ENCODE measurements at regions not wholly inside any gene's neighbourhood (a gene's known extent, or its start where the extent isn't known, plus 50 kb on each side); places are given as distances from the start of the nearest gene placed in this dataset.

DNA sequence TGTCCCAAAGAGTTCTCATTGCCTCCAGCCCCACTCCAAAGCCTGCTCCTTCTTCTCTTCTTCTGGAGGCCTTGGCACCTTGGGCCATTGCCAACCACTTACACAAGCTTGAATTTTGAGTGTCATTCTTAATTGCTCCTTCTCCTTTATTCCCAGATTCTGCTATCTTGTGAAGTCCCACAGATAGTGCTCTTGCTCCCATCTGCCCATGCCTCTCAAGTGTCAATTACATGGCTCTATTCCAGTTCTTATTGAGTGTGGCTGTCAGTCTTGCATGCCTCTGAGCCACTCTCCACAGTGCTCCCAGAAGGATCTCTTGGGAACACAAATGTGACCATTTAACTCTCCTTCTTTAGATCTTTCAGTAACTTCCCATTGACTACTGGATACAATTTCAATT, 117.3 kb upstream of the SFRP2 start:
- POLR2A ChIA-PET: no interaction called here
- DNase-seq (ENCODE audit: extremely low spot score): no peak
- TF ChIP-seq, protein P1, sequence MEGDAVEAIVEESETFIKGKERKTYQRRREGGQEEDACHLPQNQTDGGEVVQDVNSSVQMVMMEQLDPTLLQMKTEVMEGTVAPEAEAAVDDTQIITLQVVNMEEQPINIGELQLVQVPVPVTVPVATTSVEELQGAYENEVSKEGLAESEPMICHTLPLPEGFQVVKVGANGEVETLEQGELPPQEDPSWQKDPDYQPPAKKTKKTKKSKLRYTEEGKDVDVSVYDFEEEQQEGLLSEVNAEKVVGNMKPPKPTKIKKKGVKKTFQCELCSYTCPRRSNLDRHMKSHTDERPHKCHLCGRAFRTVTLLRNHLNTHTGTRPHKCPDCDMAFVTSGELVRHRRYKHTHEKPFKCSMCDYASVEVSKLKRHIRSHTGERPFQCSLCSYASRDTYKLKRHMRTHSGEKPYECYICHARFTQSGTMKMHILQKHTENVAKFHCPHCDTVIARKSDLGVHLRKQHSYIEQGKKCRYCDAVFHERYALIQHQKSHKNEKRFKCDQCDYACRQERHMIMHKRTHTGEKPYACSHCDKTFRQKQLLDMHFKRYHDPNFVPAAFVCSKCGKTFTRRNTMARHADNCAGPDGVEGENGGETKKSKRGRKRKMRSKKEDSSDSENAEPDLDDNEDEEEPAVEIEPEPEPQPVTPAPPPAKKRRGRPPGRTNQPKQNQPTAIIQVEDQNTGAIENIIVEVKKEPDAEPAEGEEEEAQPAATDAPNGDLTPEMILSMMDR (IDR thresholded peaks at IDR 0.05; ENCODE audit: control extremely low read depth, extremely low read depth, low read depth, missing control alignments): no peak
- CTCF ChIA-PET: interaction anchor here (1.1 to 1.3 kb wide), 2 partner anchors 12 to 13 kb away, joined by 3 read pairs; no protein-coding TSS in a partner anchor

DNA sequence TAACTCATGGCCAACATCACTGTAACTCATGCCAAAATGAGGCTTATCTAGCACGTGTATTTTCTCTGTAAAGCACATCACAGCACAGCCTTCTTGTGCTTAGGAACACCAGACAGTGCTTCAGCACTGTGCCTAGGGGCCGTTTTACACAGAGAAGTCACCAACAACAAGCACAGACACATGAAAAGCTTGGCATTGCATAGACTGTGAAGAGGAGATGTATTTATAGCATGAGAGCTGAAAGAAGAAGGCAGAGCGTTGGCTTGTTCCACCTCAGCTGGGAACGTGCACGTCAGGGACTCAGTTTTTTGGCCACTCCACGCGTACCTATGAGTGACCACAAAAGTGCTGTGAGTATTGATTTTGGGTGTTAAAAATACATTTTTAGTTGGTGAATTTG, 116.3 kb upstream of the SFRP2 start:
- TF ChIP-seq, protein P1 (IDR thresholded peaks at IDR 0.05; ENCODE audit: control extremely low read depth, extremely low read depth, low read depth, missing control alignments): no peak
- no peak for DNase-seq (ENCODE audit: extremely low spot score)
- ChIA-PET CTCF (no interaction called here), POLR2A (no interaction called here)

GRCh38 chr4:153904011-153904410, 115.1 kb upstream of the SFRP2 start:
- no peak for DNase-seq (ENCODE audit: extremely low spot score)
- ChIA-PET CTCF (interaction anchor here (0.6 kb wide), 1 partner anchor 11 kb away, joined by 3 read pairs; no protein-coding TSS in a partner anchor), POLR2A (no interaction called here)
- TF ChIP-seq, protein P1 (IDR thresholded peaks at IDR 0.05; ENCODE audit: control extremely low read depth, extremely low read depth, low read depth, missing control alignments): no peak

GRCh38 chr4:153901220-153901619, 112.3 kb upstream of the SFRP2 start:
- TF ChIP-seq, protein P1 (IDR thresholded peaks at IDR 0.05; ENCODE audit: control extremely low read depth, extremely low read depth, low read depth, missing control alignments): no peak
- no peak for DNase-seq (ENCODE audit: extremely low spot score)
- ChIA-PET CTCF (no interaction called here), POLR2A (no interaction called here)

GRCh38 chr4:153900426-153900825, 111.5 kb upstream of the SFRP2 start:
- TF ChIP-seq, protein P1 (IDR thresholded peaks at IDR 0.05; ENCODE audit: control extremely low read depth, extremely low read depth, low read depth, missing control alignments): no peak
- POLR2A ChIA-PET: no interaction called here

GRCh38 chr4:153890761-153891160, 101.9 kb upstream of the SFRP2 start:
- TF ChIP-seq, protein P1 (IDR thresholded peaks at IDR 0.05; ENCODE audit: control extremely low read depth, extremely low read depth, low read depth, missing control alignments): no peak
- POLR2A ChIA-PET: no interaction called here
- CTCF ChIA-PET: no interaction called here
- no peak for DNase-seq (ENCODE audit: extremely low spot score)

More at GRCh38 chr4:153900426-153900825, 111.5 kb upstream of the SFRP2 start:
- CTCF ChIA-PET: no interaction called here
- DNase-seq (ENCODE audit: extremely low spot score): no peak

DNA sequence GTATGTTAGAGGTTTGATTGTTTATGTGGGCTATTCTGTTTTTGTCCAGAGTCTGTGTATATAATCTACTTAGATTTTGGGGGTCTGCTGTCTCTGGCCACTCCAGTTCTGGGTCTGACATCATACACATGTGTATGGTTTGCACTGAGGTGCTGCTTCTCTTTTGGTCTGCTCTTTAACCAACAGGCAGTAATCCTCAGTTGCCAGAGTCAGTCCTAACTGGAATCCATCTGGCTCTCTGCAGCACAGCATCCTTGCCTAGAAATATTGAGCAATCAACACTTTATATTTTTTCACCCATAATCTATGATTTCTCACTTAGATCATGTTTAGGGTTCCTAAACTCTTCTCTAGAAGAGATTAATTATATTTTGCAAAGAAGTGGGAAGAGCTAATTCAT, 98.3 kb upstream of the SFRP2 start:
- ChIA-PET CTCF (no interaction called here), POLR2A (no interaction called here)
- TF ChIP-seq, protein P1 (IDR thresholded peaks at IDR 0.05; ENCODE audit: control extremely low read depth, extremely low read depth, low read depth, missing control alignments): no peak
- no peak for DNase-seq (ENCODE audit: extremely low spot score)
